ENCODE measurements at regions not wholly inside any gene's neighbourhood (a gene's known extent, or its start where the extent isn't known, plus 50 kb on each side); places are given as distances from the start of the nearest gene placed in this dataset.
A peak's percentile ranks its signal among the peaks of the same experiment; 100 is the strongest.

DNA sequence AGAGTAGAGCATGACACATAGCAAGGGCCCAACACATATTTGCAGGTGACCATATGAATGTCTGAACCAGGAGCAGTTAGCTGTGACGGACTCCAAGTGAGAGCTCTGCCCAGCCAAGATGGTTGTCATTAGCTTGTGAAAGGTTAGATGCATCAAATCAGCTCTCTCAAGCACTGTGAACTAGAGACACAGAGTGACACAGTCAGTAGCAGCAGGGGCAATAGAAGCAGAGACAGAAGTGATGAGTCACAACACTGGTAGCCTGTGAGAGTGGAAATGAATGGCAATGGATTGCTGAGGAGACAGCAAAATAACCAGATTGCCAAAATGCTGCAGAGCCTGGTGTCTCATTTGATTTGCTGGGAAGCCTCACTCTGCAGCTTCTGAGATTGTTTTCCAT is 558.9 kb downstream of the PKHD1 start:
- ATAC-seq: no peak
- intact Hi-C loops (cut with micrococcal nuclease): no loop called here
- DNase-seq: no peak

DNA sequence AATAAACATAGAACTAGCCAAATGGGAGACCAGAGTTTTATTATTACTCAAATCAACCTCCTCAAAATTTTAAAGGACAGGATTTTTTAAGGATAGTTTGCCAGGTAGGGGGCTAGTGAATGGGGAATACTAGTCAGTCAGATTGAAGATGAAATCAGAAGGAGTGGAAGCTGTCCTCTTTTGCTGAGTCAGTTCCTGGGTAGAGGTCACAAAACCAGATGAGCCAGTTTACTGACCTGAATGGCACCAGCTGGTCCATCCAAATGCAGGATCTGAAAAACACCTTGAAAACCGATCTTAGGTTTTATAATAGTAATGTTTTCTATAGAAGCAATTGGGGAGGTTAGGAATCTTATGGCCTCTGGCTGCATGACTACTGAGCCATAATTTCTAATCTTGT is 558.2 kb downstream of the PKHD1 start:
- intact Hi-C loops (cut with micrococcal nuclease): no loop called here
- ATAC-seq: no peak
- DNase-seq: no peak

DNA sequence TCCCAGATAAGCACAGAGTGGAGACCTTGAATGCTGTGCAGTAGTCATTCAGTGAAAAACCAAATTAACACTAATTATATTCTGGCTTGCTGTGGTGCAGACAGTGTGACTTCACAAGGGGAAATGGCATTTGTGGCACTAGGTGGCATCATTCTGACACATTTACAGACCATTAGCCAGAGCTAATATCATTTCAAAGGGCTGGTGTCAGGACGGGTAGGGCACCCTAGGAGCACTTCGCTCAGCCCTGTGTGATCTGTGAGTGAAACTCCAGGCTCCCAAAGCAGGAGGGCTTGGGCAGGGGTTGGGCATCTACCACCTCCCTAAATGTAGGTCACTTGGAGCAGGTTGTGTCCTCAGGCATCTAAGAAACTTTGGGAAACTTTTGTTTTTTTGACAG is 555.8 kb downstream of the PKHD1 start:
- ATAC-seq (peak; percentile 53), DNase-seq (no peak)
- intact Hi-C loops (cut with micrococcal nuclease): no loop called here

DNA sequence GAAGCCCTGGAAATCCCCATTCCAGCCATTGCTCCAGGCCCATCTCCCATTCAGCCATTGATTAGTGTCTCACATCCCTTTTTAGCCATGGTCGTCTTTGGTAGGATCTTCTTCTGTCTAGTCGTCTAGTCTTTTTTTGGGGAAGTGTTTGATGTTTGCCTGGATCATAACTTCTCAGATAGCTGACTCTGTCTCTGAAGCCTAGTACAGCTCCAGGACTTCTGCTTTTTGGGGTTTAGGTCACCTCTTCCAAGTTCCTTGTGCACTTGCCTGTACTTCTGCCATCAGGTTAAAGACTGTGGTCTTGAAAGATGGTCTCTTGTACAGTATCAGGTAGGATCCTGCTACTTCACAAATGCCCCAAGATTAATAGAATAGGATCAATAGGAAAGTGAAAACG is 553.5 kb downstream of the PKHD1 start:
- intact Hi-C loops (cut with micrococcal nuclease): no loop called here
- DNase-seq (no peak), ATAC-seq (no peak)

DNA sequence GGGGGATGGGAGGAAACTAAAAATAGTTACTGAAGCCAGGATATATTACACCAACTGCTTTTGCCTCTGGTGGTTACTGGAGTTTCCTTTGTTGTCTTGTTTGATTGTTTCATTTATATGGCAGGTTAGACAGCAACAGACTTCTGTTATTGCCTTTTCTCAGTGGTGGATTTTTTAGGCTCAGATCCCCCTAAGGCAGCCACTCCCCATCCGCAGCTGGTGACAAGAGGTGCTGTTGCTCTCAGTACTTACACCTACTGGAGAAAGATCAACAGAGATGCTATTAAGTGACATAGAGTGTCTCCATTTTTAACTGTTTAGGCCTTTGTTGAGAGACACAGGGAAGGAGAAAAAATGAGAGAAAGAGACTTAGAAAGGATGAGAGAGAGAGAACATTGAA is 552.1 kb downstream of the PKHD1 start:
- ATAC-seq (no peak), DNase-seq (no peak)
- intact Hi-C loops (cut with micrococcal nuclease): no loop called here

DNA sequence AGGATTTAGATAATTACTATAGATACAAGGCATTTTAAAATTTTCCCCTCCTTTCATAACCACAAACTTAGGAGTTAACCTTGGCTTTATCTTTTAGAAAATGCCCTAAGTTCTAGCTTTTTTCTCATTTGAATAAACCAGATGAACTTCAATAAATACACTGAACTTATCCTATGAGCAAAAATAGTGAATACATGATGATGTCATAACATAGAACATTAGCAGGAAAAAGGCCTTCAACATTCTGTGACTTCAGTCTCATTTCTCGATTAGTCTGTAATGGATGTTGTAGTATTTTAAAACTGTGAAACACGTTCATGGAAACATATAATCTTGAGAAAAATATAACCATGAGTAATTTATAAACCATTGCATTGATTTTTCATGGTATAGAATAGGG is 550.7 kb downstream of the PKHD1 start:
- ATAC-seq (no peak), DNase-seq (no peak)
- intact Hi-C loops (cut with micrococcal nuclease): no loop called here

DNA sequence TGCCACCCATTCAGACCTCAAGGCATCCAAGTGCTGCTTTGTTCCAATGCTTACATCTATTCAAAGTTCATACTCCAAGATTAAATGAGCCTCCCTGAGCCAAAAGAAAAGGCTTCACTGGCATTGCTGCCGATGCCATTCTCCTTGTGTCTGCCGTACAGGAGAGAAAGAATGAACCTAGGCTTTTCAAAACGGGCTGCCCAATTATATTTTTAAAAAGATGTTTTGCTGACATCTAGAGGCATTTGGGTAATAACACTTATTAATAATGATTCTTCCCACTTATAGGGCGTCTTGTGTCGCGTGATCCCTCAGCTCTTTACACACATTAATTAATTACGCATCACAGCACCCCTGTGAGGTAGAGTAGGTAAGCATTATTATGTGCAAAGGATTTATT is 545.6 kb downstream of the PKHD1 start:
- ATAC-seq: no peak
- DNase-seq: no peak
- intact Hi-C loops (cut with micrococcal nuclease): no loop called here

DNA sequence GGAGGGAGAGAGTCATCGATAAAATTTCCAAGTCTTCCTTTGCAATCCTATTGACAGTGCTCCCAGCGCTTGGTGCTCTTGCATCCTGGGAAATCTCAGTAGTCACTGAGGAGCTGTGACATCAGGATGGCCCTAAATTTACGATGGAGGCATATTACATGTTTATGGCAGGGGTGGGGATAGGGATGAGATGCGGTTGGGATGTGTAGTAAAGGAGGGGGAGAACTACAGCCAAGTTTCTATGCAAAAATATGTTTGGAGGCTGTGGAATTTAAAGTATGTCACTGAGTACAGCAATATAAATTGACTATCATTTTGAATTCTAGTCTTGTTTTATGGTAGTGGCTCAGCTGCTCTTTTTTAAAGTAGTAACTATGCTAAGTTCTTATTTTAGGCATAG is 544.9 kb downstream of the PKHD1 start:
- DNase-seq (no peak), ATAC-seq (no peak)
- intact Hi-C loops (cut with micrococcal nuclease): no loop called here

DNA sequence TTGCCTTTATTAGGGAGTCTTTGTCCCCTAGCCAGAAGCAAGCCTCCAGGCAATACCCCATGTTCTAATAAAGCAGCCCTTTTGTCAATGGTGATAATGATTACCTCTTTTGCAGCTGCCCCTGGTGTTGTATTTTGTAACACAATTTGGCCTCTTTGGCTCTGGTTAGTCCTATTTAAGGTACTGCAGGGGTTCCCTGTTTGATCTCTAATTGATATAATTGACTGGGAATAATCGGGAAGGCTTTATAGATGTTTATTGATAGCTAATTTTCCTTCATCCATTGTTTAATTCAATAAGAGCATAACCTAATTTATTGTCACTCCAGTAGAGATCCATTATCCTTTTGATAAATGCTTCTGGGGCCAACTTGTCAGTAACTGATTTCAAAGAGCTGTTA is 537.2 kb downstream of the PKHD1 start:
- ATAC-seq (no peak), DNase-seq (no peak)
- intact Hi-C loops (cut with micrococcal nuclease): no loop called here

DNA sequence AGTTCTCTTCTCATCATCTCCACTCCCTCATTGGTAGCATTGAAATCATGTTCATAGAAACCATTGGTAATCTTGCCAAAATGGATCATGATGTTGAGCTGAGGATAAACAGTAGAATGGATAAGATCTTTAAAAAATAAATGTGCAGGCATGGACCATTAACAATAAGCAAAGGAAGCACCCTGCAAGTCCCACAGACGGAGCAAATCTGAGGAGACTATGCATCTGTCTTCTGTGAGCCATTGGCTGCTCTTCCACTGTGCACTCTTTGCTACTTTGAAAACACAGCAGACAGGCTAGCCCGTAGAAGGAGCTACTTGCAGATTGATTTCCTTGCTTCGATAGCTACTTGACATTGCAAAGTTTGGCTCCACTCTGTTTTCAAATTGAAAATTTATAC is 535.0 kb downstream of the PKHD1 start:
- DNase-seq (no peak), ATAC-seq (no peak)
- intact Hi-C loops (cut with micrococcal nuclease): no loop called here

DNA sequence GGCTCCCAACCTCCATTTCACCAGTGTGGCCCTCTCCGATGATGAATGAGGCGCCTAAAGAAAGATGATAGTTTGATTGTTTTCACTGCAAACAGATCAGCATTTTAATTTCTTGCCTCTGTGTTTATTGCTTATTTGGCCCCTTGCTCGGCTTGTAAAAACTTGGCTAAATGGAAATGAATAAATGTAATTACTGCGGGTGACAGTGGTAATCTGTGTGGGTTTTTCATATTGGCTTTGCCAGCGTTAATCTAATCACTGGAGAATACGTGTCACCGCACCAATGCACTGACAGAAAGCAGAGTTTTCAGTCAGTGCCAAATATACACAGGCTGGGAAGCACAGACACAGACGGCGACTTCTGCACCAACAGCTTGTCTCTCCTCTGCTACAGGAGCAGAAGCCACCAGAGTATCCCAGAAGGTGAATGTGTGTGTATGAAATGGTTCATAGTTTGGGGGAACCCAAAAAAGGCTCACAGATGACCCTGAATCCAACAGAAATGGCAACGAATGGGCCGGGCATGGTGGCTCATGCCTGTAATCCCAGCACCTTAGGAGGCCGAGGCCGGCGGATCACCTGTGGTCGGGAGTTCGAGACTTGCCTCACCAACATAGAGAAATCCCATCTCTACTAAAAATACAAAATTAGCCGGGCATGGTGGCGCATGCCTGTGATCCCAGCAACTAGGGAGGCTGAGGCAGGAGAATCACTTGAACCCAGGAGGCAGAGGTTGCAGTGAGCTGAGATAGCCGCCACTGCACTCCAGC is 534.0 kb downstream of the PKHD1 start:
- ATAC-seq (no peak), DNase-seq (no peak)
- intact Hi-C loops (cut with micrococcal nuclease): no loop called here

DNA sequence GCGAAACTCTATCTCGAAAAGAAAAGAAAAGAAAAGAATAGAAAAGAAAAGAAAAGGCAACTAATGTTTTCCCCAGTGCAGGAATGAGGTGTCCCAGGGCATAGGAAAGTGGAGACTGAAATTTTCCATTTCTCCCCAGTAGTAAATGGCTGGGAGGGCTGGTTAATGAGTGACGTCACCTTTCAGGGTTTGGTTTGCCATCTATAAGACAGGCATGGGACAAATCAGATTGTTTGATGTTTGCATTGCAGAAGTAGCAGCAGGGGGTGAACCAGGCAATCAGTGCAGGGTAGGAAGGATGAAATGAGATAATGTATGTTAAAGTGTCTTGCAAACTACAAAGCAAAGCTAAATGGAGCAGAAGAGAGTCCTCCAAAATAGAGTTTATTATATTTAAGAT is 533.4 kb downstream of the PKHD1 start:
- DNase-seq (no peak), ATAC-seq (no peak)
- intact Hi-C loops (cut with micrococcal nuclease): no loop called here

DNA sequence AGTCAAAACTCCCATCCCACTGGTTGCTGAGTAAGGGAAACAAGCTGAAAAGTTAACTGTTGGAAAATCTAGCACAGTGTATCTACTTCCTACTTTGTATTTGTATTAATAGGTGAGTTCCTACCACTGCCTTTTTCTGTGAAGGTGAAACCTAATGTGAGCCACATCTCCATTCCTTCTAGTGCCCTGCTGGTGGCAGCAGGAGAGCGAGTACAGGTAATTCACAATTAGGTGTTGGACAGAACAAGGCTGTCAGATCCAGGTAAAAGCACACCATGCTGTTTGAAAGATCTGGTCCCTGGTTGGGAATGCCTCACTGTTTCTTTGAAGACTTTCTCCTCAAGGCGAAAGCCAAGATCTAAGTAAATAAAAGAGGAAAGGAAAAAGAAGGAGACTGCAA is 528.4 kb downstream of the PKHD1 start:
- intact Hi-C loops (cut with micrococcal nuclease): no loop called here
- DNase-seq (no peak), ATAC-seq (no peak)

DNA sequence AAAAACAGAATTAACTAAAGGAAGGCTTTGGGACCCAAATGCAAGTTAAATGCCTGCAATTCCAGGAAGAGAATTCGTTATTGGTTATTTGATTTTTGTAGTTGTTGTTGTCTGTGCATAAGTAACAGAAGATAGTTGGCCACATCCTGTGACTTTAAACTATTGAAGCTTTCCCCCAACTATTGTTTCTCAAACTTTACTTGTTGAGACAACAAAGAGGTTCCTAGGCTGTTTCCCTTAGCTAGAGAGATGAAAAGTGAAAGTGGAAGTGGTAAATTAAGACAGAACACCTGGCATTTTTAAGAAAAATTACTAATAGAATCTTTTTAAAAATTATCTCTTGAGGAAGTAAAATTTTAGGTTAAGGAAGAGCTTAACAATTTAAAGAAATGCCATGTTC is 525.2 kb downstream of the PKHD1 start:
- no peak for ATAC-seq

More for the DNA sequence above, 525.2 kb downstream of the PKHD1 start:
- no peak for DNase-seq
- intact Hi-C loops (cut with micrococcal nuclease): no loop called here

Measured in left ventricle myocardium superior (tissue), 1 donor.